Peyer's patch (tissue), 4 donors: ENCODE measurements at regions not wholly inside any gene's neighbourhood (a gene's known extent, or its start where the extent isn't known, plus 50 kb on each side); places are given as distances from the start of the nearest gene placed in this dataset.
"Not testable (repeated sequence)": the region's sequence is repeated elsewhere in the genome, so short reads cannot be mapped to it uniquely, and the experiment has no call there.

ENCODE experiments used
- DNase-seq, 3 donors: peaks; one replicate each; pipeline ENCODE4 v3.0.0-alpha.2; 2017 to 2019
- H3K27ac ChIP-seq, 4 donors: fragments of 200-600 bp; sonication (generic); one replicate each; pipeline ENCODE4 v1.5.1; 2016 to 2019
- H3K27me3 ChIP-seq, 2 donors: fragments of 200-600 bp; sonication (generic); one replicate each; pipeline ENCODE4 v1.5.1; 2019
- H3K36me3 ChIP-seq, 3 donors: fragments of 200-600 bp; sonication (generic); one replicate each; pipeline ENCODE4 v1.5.1; 2016 to 2019
- H3K4me1 ChIP-seq, 4 donors: fragments of 200-600 bp; sonication (generic); one replicate each; pipeline ENCODE4 v1.5.1; 2016 to 2019
- H3K4me3 ChIP-seq, 4 donors: fragments of 200-600 bp; sonication (generic); 1 replicate in 3 of 4; 2 replicates in 1 of 4; pipeline ENCODE4 v1.5.1; 2016 to 2019; ENCODE audit warnings: mild to moderate bottlenecking in 1 of 4
- H3K9me3 ChIP-seq, 4 donors: fragments of 200-600 bp; sonication (generic); one replicate each; pipeline ENCODE4 v1.5.1; 2016 to 2019; ENCODE audit warnings: mild to moderate bottlenecking in 1 of 4
- CTCF ChIP-seq, 6 experiments: fragments of 450-650 bp in 4 of 6; fragments of 200-600 bp in 2 of 6; sonication (generic) in 1 of 6; IDR thresholded peaks; one replicate each; pipeline ENCODE4 v1.5.1; 2017 to 2019; ENCODE audit warnings: antibody characterized with exemption in 6 of 6, mild to moderate bottlenecking in 3 of 6, moderate library complexity in 1 of 6
- POLR2A ChIP-seq, 2 donors: fragments of 450-650 bp; IDR thresholded peaks; one replicate each; pipeline ENCODE4 v1.5.1; 2017; ENCODE audit warnings: antibody characterized with exemption in 2 of 2, mild to moderate bottlenecking in 2 of 2, moderate library complexity in 2 of 2

- Histone ChIP-seq H3K27me3 (no peaks in the 10 kb centered on the region), H3K9me3 (no peaks in the 10 kb centered on the region), H3K27ac (no peak overlapping the region), H3K36me3 (no peaks in the 10 kb centered on the region), H3K4me3 (no peak overlapping the region), H3K4me1 (peaks cover 0 to 22% (median 5%) of the 10 kb centered on the region in 4 donors)
- DNase-seq: no peak
- no peak for TF ChIP-seq CTCF (IDR thresholded peaks at IDR 0.05)
- no peak for TF ChIP-seq POLR2A (IDR thresholded peaks at IDR 0.05)
Observed at GRCh38 chr1:212512816-212513559, 80.3 kb downstream of the NENF start.

- Histone ChIP-seq H3K36me3 (no peaks in the 10 kb centered on the region), H3K27ac (no peak overlapping the region), H3K27me3 (no peaks in the 10 kb centered on the region), H3K9me3 (no peaks in the 10 kb centered on the region), H3K4me3 (no peak overlapping the region), H3K4me1 (peaks cover 0 to 25% (median 5%) of the 10 kb centered on the region in 4 donors)
- DNase-seq: no peak
- TF ChIP-seq CTCF (IDR thresholded peaks at IDR 0.05) (no peak), POLR2A (IDR thresholded peaks at IDR 0.05) (no peak)
Observed at GRCh38 chr1:212513586-212513985, 80.9 kb downstream of the NENF start.

- peak overlapping the region in 2 of 4 donors; percentile 20 to 34 for H3K4me3 ChIP-seq
- no peaks in the 10 kb centered on the region for H3K36me3 ChIP-seq
- no peaks in the 10 kb centered on the region for H3K27me3 ChIP-seq
- DNase-seq: peak in 2 of 3 donors; percentile 73 to 78
- no peak for TF ChIP-seq POLR2A (IDR thresholded peaks at IDR 0.05)
- peak in 2 of 6 experiments; percentile 12 to 35 for TF ChIP-seq CTCF (IDR thresholded peaks at IDR 0.05)
- no peaks in the 10 kb centered on the region for H3K9me3 ChIP-seq
- peaks cover 0 to 30% (median 5%) of the 10 kb centered on the region in 4 donors for H3K4me1 ChIP-seq
- H3K27ac ChIP-seq: no peak overlapping the region
Observed at GRCh38 chr1:212514056-212514614, 81.4 kb downstream of the NENF start.

GRCh38 chr1:212514782-212515181 lies 82.1 kb downstream of the NENF start:
- Histone ChIP-seq H3K36me3 (no peaks in the 10 kb centered on the region), H3K4me3 (peak overlapping the region in 2 of 4 donors; percentile 20 to 34), H3K27ac (no peak overlapping the region), H3K9me3 (no peaks in the 10 kb centered on the region), H3K4me1 (peaks cover 0 to 31% (median 5%) of the 10 kb centered on the region in 4 donors), H3K27me3 (no peaks in the 10 kb centered on the region)
- DNase-seq: no peak
- no peak for TF ChIP-seq POLR2A (IDR thresholded peaks at IDR 0.05)
- TF ChIP-seq CTCF (IDR thresholded peaks at IDR 0.05): no peak

- H3K4me3 ChIP-seq: peak overlapping the region in 1 of 4 donors; percentile 34
- H3K27me3 ChIP-seq: no peaks in the 10 kb centered on the region
- no peak for TF ChIP-seq POLR2A (IDR thresholded peaks at IDR 0.05)
- TF ChIP-seq CTCF (IDR thresholded peaks at IDR 0.05): no peak
- H3K4me1 ChIP-seq: peaks cover 0 to 34% (median 5%) of the 10 kb centered on the region in 4 donors
- no peaks in the 10 kb centered on the region for H3K36me3 ChIP-seq
- H3K9me3 ChIP-seq: no peaks in the 10 kb centered on the region
- no peak for DNase-seq
- no peak overlapping the region for H3K27ac ChIP-seq
Observed at GRCh38 chr1:212515329-212515760, 82.6 kb downstream of the NENF start.

GRCh38 chr1:212516012-212516411 lies 83.3 kb downstream of the NENF start:
- H3K27me3 ChIP-seq: not testable (repeated sequence)

More at GRCh38 chr1:212516012-212516411, 83.3 kb downstream of the NENF start:
- not testable (repeated sequence) for H3K4me3 ChIP-seq, H3K27ac ChIP-seq, DNase-seq, H3K36me3 ChIP-seq, H3K9me3 ChIP-seq
- H3K4me1 ChIP-seq: peaks cover 0 to 40% (median 5%) of the 10 kb centered on the region in 4 donors
